H1 (cell line): ENCODE measurements at regions not wholly inside any gene's neighbourhood (a gene's known extent, or its start where the extent isn't known, plus 50 kb on each side); places are given as distances from the start of the nearest gene placed in this dataset.

Experiments
- BCL11A ChIP-seq, 2 experiments: IDR thresholded peaks; one replicate each; pipeline ENCODE4 v1.6.1; 2011; ENCODE audit warnings: low read depth in 2 of 2, low read length in 2 of 2, mild to moderate bottlenecking in 2 of 2
- HDAC6 ChIP-seq: IDR thresholded peaks from one replicate; pipeline ENCODE4 v1.7.1; 2012; ENCODE audit warnings: low read depth, mild to moderate bottlenecking, inconsistent platforms, low read length, moderate library complexity
- KDM5A ChIP-seq: fragments of 200-600 bp; IDR thresholded peaks from 2 replicates; pipeline ENCODE4 v1.7.1; 2012; ENCODE audit warnings: mild to moderate bottlenecking, low read length, inconsistent platforms, mixed read lengths
- TF ChIP-seq, protein P1 (sequence below), 3 experiments: IDR thresholded peaks; 1 replicate in 2 of 3; 2 replicates in 1 of 3; pipeline versions ENCODE4 v1.5.1 to v1.6.1; 2011; ENCODE audit warnings: low read length in 3 of 3, mild to moderate bottlenecking in 3 of 3, inconsistent platforms in 2 of 3, low read depth in 1 of 3, moderate library complexity in 1 of 3; ENCODE audit not compliant: insufficient read depth in 1 of 3; ENCODE audit errors: control extremely low read depth in 1 of 3

DNA sequence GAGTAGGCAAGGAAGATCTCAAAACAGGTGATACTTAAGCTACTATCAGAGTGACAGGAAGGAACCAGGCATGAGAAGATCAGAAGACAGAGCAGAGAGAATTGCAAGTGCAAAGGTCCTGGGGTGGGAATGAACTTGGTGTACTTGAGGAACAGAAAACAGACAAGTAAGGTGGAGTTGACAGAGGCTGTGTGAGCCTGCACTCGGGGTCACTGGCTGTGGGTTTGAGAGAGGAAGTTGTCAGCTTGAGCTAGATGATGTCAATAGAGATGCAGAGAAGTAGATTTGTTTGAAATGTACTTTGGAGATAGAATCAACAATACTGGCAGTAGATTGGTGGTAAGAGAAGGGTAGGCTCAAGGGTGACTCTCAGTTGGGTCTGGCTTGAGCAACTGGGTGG is 209.5 kb downstream of the CLIC5 start:
- TF ChIP-seq, protein P1, sequence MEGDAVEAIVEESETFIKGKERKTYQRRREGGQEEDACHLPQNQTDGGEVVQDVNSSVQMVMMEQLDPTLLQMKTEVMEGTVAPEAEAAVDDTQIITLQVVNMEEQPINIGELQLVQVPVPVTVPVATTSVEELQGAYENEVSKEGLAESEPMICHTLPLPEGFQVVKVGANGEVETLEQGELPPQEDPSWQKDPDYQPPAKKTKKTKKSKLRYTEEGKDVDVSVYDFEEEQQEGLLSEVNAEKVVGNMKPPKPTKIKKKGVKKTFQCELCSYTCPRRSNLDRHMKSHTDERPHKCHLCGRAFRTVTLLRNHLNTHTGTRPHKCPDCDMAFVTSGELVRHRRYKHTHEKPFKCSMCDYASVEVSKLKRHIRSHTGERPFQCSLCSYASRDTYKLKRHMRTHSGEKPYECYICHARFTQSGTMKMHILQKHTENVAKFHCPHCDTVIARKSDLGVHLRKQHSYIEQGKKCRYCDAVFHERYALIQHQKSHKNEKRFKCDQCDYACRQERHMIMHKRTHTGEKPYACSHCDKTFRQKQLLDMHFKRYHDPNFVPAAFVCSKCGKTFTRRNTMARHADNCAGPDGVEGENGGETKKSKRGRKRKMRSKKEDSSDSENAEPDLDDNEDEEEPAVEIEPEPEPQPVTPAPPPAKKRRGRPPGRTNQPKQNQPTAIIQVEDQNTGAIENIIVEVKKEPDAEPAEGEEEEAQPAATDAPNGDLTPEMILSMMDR (IDR thresholded peaks at IDR 0.05; ENCODE audit: control extremely low read depth in 1 of 3, insufficient read depth in 1 of 3, low read depth in 1 of 3, low read length in 3 of 3): no peak
- TF ChIP-seq HDAC6 (no peak), BCL11A (IDR thresholded peaks at IDR 0.05; ENCODE audit: low read depth in 2 of 2, low read length in 2 of 2) (no peak), KDM5A (no peak)
